ENCODE measurements at regions not wholly inside any gene's neighbourhood (a gene's known extent, or its start where the extent isn't known, plus 50 kb on each side); places are given as distances from the start of the nearest gene placed in this dataset.

- Histone ChIP-seq H3K27me3 (replicated peaks; ENCODE audit: control insufficient read depth, insufficient read depth, low read length) (0 out of 2 replicates have a peak, but pooled peaks cover 1% of the 10 kb centered on the region), H3K9me3 (no peaks in the 10 kb centered on the region), H3K4me3 (ENCODE audit: low read depth, low read length) (no peak overlapping the region), H3K36me3 (ENCODE audit: control insufficient read depth, insufficient read depth, low read length) (no peaks in the 10 kb centered on the region), H3K4me1 (no peaks in the 10 kb centered on the region)
- no peak for DNase-seq
- no peak overlapping the region for H3K4me3 Mint-ChIP-seq (ENCODE audit: unreplicated experiment)
- intact Hi-C loops (cut with micrococcal nuclease; ENCODE audit: unreplicated experiment), result no loop called here
- peaks cover 36% of the 10 kb centered on the region for H3K27me3 Mint-ChIP-seq (ENCODE audit: insufficient read depth, unreplicated experiment)
- CTCF ChIA-PET, result interaction anchor here (1.1 kb wide), 1 partner anchor 114 kb away, joined by 3 read pairs; no protein-coding TSS in a partner anchor
- no peak overlapping the region for H3K27ac Mint-ChIP-seq (ENCODE audit: unreplicated experiment)
- TF ChIP-seq CTCF (IDR thresholded peaks at IDR 0.05; ENCODE audit: insufficient read depth in 1 of 2, low read depth in 1 of 2, low read length in 1 of 2, severe bottlenecking in 1 of 2, unreplicated experiment in 1 of 2), result no peak
- no peaks in the 10 kb centered on the region for H3K9me3 Mint-ChIP-seq (ENCODE audit: unreplicated experiment)
- H3K4me1 Mint-ChIP-seq (ENCODE audit: low read depth, unreplicated experiment), result no peaks in the 10 kb centered on the region
- H3K36me3 Mint-ChIP-seq (ENCODE audit: insufficient read depth, unreplicated experiment), result no peaks in the 10 kb centered on the region
- BruUV-seq (replicated peaks), result no TSS peak
- POLR2A ChIA-PET, result no interaction called here
Measured at GRCh38 chr20:58092353-58092752, 136.1 kb downstream of the ANKRD60 start.

- Histone ChIP-seq H3K27me3 (replicated peaks; ENCODE audit: control insufficient read depth, insufficient read depth, low read length) (0 out of 2 replicates have a peak, but pooled peaks cover 1% of the 10 kb centered on the region), H3K4me3 (ENCODE audit: low read depth, low read length) (no peak overlapping the region), H3K9me3 (no peaks in the 10 kb centered on the region), H3K4me1 (no peaks in the 10 kb centered on the region), H3K36me3 (ENCODE audit: control insufficient read depth, insufficient read depth, low read length) (no peaks in the 10 kb centered on the region)
- TF ChIP-seq CTCF (IDR thresholded peaks at IDR 0.05; ENCODE audit: insufficient read depth in 1 of 2, low read depth in 1 of 2, low read length in 1 of 2, severe bottlenecking in 1 of 2, unreplicated experiment in 1 of 2), result no peak
- Mint-ChIP-seq H3K9me3 (ENCODE audit: unreplicated experiment) (no peaks in the 10 kb centered on the region), H3K27me3 (ENCODE audit: insufficient read depth, unreplicated experiment) (peaks cover 31% of the 10 kb centered on the region), H3K4me1 (ENCODE audit: low read depth, unreplicated experiment) (no peaks in the 10 kb centered on the region), H3K27ac (ENCODE audit: unreplicated experiment) (no peak overlapping the region), H3K4me3 (ENCODE audit: unreplicated experiment) (no peak overlapping the region), H3K36me3 (ENCODE audit: insufficient read depth, unreplicated experiment) (no peaks in the 10 kb centered on the region)
- POLR2A ChIA-PET, result no interaction called here
- CTCF ChIA-PET, result interaction anchor here (1.1 kb wide), 1 partner anchor 114 kb away, joined by 3 read pairs; no protein-coding TSS in a partner anchor
- BruUV-seq (replicated peaks), result no TSS peak
- peak in 1 of 2 experiments; percentile 18 for DNase-seq
- intact Hi-C loops (cut with micrococcal nuclease; ENCODE audit: unreplicated experiment), result no loop called here
Measured at GRCh38 chr20:58091810-58092209, 136.6 kb downstream of the ANKRD60 start.

GRCh38 chr20:58090161-58090560 lies 138.3 kb downstream of the ANKRD60 start:
- H3K27ac Mint-ChIP-seq (ENCODE audit: unreplicated experiment), result no peak overlapping the region

More at GRCh38 chr20:58090161-58090560, 138.3 kb downstream of the ANKRD60 start:
- 0 out of 2 replicates have a peak, but pooled peaks cover 1% of the 10 kb centered on the region for H3K27me3 ChIP-seq (replicated peaks; ENCODE audit: control insufficient read depth, insufficient read depth, low read length)
- BruUV-seq (replicated peaks), result no TSS peak
- Mint-ChIP-seq H3K9me3 (ENCODE audit: unreplicated experiment) (no peaks in the 10 kb centered on the region), H3K4me3 (ENCODE audit: unreplicated experiment) (no peak overlapping the region), H3K27me3 (ENCODE audit: insufficient read depth, unreplicated experiment) (peaks cover 28% of the 10 kb centered on the region), H3K4me1 (ENCODE audit: low read depth, unreplicated experiment) (no peaks in the 10 kb centered on the region), H3K36me3 (ENCODE audit: insufficient read depth, unreplicated experiment) (no peaks in the 10 kb centered on the region)
- H3K9me3 ChIP-seq, result no peaks in the 10 kb centered on the region
- no peak overlapping the region for H3K4me3 ChIP-seq (ENCODE audit: low read depth, low read length)
- intact Hi-C loops (cut with micrococcal nuclease; ENCODE audit: unreplicated experiment), result no loop called here
- H3K36me3 ChIP-seq (ENCODE audit: control insufficient read depth, insufficient read depth, low read length), result no peaks in the 10 kb centered on the region
- no peak for TF ChIP-seq CTCF (IDR thresholded peaks at IDR 0.05; ENCODE audit: insufficient read depth in 1 of 2, low read depth in 1 of 2, low read length in 1 of 2, severe bottlenecking in 1 of 2, unreplicated experiment in 1 of 2)
- DNase-seq, result peak in 1 of 2 experiments; percentile 31
- H3K4me1 ChIP-seq, result no peaks in the 10 kb centered on the region
- CTCF ChIA-PET, result no interaction called here
- POLR2A ChIA-PET, result no interaction called here
